Tibial artery (tissue), 4 donors: ENCODE measurements at regions not wholly inside any gene's neighbourhood (a gene's known extent, or its start where the extent isn't known, plus 50 kb on each side); places are given as distances from the start of the nearest gene placed in this dataset.
"Not testable (repeated sequence)": the region's sequence is repeated elsewhere in the genome, so short reads cannot be mapped to it uniquely, and the experiment has no call there.

Source experiments
- DNase-seq, 2 donors: peaks; one replicate each; pipeline ENCODE4 v3.0.0-alpha.2; 2019
- H3K27ac ChIP-seq, 2 donors: fragments of 200-600 bp; sonication (generic) in 1 of 2; 1 replicate in 1 of 2; 2 replicates in 1 of 2; pipeline ENCODE4 v1.5.1; 2018 to 2019; ENCODE audit warnings: mild to moderate bottlenecking in 1 of 2
- H3K27me3 ChIP-seq, 2 donors: fragments of 200-600 bp; sonication (generic) in 1 of 2; one replicate each; pipeline versions ENCODE4 v1.5.1 to v1.6.0; 2016 to 2019
- H3K36me3 ChIP-seq, 3 donors: fragments of 200-600 bp; sonication (generic) in 2 of 3; one replicate each; pipeline ENCODE4 v1.5.1; 2016 to 2019; ENCODE audit warnings: mild to moderate bottlenecking in 2 of 3
- H3K4me1 ChIP-seq, 4 donors: fragments of 200-600 bp; sonication (generic) in 2 of 4; 1 replicate in 3 of 4; 2 replicates in 1 of 4; pipeline ENCODE4 v1.5.1; 2016 to 2019
- H3K4me3 ChIP-seq, 2 donors: fragments of 200-600 bp; sonication (generic) in 1 of 2; 1 replicate in 1 of 2; 2 replicates in 1 of 2; pipeline ENCODE4 v1.5.1; 2018 to 2019; ENCODE audit warnings: mild to moderate bottlenecking in 2 of 2
- H3K9me3 ChIP-seq, 3 donors: fragments of 200-600 bp; sonication (generic) in 1 of 3; one replicate each; pipeline ENCODE4 v1.5.1; 2016 to 2019
- CTCF ChIP-seq, 2 experiments: fragments of 200-600 bp in 1 of 2; fragments of 450-650 bp in 1 of 2; IDR thresholded peaks; one replicate each; pipeline ENCODE4 v1.5.1; 2017 to 2019; ENCODE audit warnings: antibody characterized with exemption in 2 of 2, mild to moderate bottlenecking in 1 of 2, moderate library complexity in 1 of 2
- intact Hi-C: fragments of 100-400 bp; cut with DNase I; formaldehyde crosslinking; loops from one replicate; pipeline ENCODE4 v1.15.0; 2023; ENCODE audit warnings: low total_unique reads

- H3K9me3 ChIP-seq: peaks cover 0 to 7% (median 0%) of the 10 kb centered on the region in 3 donors
- no peak for DNase-seq
- H3K4me3 ChIP-seq: no peak overlapping the region
- no peak overlapping the region for H3K27ac ChIP-seq
- intact Hi-C loops: no loop called here
- H3K4me1 ChIP-seq: no peaks in the 10 kb centered on the region
- no peaks in the 10 kb centered on the region for H3K27me3 ChIP-seq
- no peak for TF ChIP-seq CTCF (IDR thresholded peaks at IDR 0.05)
- no peaks in the 10 kb centered on the region for H3K36me3 ChIP-seq
These were observed 1247.8 kb upstream of the IGFBP7 start for GRCh38 chr4:58357947-58358346.

- Histone ChIP-seq H3K27me3 (no peaks in the 10 kb centered on the region), H3K4me3 (no peak overlapping the region), H3K36me3 (no peaks in the 10 kb centered on the region), H3K9me3 (no peaks in the 10 kb centered on the region), H3K4me1 (no peaks in the 10 kb centered on the region), H3K27ac (no peak overlapping the region)
- no peak for DNase-seq
- intact Hi-C loops: no loop called here
- TF ChIP-seq CTCF (IDR thresholded peaks at IDR 0.05): no peak
These were observed 1214.9 kb upstream of the IGFBP7 start for GRCh38 chr4:58325070-58325469.

- Histone ChIP-seq H3K9me3 (no peaks in the 10 kb centered on the region), H3K4me3 (no peak overlapping the region), H3K27me3 (no peaks in the 10 kb centered on the region), H3K36me3 (no peaks in the 10 kb centered on the region), H3K4me1 (no peaks in the 10 kb centered on the region), H3K27ac (no peak overlapping the region)
- intact Hi-C loops: no loop called here
- no peak for DNase-seq
- no peak for TF ChIP-seq CTCF (IDR thresholded peaks at IDR 0.05)
These were observed 1203.3 kb upstream of the IGFBP7 start for GRCh38 chr4:58313444-58313843.

- intact Hi-C loops: no loop called here
- H3K36me3 ChIP-seq: no peaks in the 10 kb centered on the region
- no peaks in the 10 kb centered on the region for H3K9me3 ChIP-seq
- TF ChIP-seq CTCF (IDR thresholded peaks at IDR 0.05): no peak
- no peak overlapping the region for H3K4me3 ChIP-seq
- no peaks in the 10 kb centered on the region for H3K27me3 ChIP-seq
- H3K27ac ChIP-seq: no peak overlapping the region
- peaks cover 0 to 9% (median 3%) of the 10 kb centered on the region in 4 donors for H3K4me1 ChIP-seq
- DNase-seq: no peak
These were observed 1193.3 kb upstream of the IGFBP7 start for GRCh38 chr4:58303456-58303855.

- no peak for DNase-seq
- Histone ChIP-seq H3K4me3 (no peak overlapping the region), H3K27me3 (no peaks in the 10 kb centered on the region), H3K36me3 (no peaks in the 10 kb centered on the region), H3K9me3 (no peaks in the 10 kb centered on the region), H3K27ac (no peak overlapping the region), H3K4me1 (peaks cover 0 to 9% (median 3%) of the 10 kb centered on the region in 4 donors)
- no peak for TF ChIP-seq CTCF (IDR thresholded peaks at IDR 0.05)
- intact Hi-C loops: loop anchor here (2.0 kb wide), 1 partner anchor 45 kb away; no protein-coding TSS in a partner anchor
These were observed 1191.3 kb upstream of the IGFBP7 start for GRCh38 chr4:58301376-58301999.

- H3K27ac ChIP-seq: no peak overlapping the region
- intact Hi-C loops: no loop called here
- no peaks in the 10 kb centered on the region for H3K36me3 ChIP-seq
- H3K27me3 ChIP-seq: no peaks in the 10 kb centered on the region
- DNase-seq: no peak
- H3K9me3 ChIP-seq: peaks cover 0 to 6% (median 0%) of the 10 kb centered on the region in 3 donors
- H3K4me3 ChIP-seq: no peak overlapping the region
- H3K4me1 ChIP-seq: no peaks in the 10 kb centered on the region
- no peak for TF ChIP-seq CTCF (IDR thresholded peaks at IDR 0.05)
These were observed 1176.2 kb upstream of the IGFBP7 start for GRCh38 chr4:58286335-58286734.

- DNase-seq, H3K27ac ChIP-seq, H3K4me3 ChIP-seq, H3K36me3 ChIP-seq, intact Hi-C loops, H3K27me3 ChIP-seq, H3K4me1 ChIP-seq, H3K9me3 ChIP-seq: not testable (repeated sequence)
These were observed 1170.7 kb upstream of the IGFBP7 start for GRCh38 chr4:58280928-58281327.
